Thyroid gland (tissue), 4 donors: ENCODE measurements at regions not wholly inside any gene's neighbourhood (a gene's known extent, or its start where the extent isn't known, plus 50 kb on each side); places are given as distances from the start of the nearest gene placed in this dataset.

Source experiments
- POLR2A ChIP-seq, 2 donors: fragments of 450-650 bp; IDR thresholded peaks; one replicate each; pipeline ENCODE4 v1.6.1; 2017; ENCODE audit warnings: antibody characterized with exemption in 2 of 2, mild to moderate bottlenecking in 2 of 2, moderate library complexity in 1 of 2
- TF ChIP-seq, protein P1 (sequence below), 6 experiments: fragments of 200-600 bp in 3 of 6; fragments of 450-650 bp in 3 of 6; sonication (generic) in 3 of 6; IDR thresholded peaks; one replicate each; pipeline ENCODE4 v1.5.1; 2016 to 2019; ENCODE audit warnings: antibody characterized with exemption in 6 of 6, mild to moderate bottlenecking in 2 of 6, inconsistent platforms in 1 of 6, moderate library complexity in 1 of 6

DNA sequence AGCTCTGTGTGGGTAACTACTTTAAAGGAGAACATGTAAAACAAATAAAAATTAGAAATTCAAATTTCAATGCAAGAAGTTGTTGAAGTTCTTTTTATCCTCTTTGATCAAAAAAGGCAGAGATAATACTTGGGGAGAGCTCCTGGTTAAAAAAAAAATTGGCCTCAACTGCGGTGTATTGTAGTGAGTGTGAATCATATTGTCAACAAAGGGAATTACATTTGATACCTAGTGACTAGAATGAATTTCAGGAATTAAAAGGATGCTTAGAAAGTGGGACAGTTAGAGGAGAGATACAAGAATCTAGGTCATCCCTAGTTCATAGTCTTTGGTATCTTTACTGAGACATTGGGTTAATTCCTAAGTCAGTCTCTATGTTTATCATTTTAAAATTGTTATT lies 473.0 kb downstream of the CCDC85A start:
- TF ChIP-seq, protein P1, sequence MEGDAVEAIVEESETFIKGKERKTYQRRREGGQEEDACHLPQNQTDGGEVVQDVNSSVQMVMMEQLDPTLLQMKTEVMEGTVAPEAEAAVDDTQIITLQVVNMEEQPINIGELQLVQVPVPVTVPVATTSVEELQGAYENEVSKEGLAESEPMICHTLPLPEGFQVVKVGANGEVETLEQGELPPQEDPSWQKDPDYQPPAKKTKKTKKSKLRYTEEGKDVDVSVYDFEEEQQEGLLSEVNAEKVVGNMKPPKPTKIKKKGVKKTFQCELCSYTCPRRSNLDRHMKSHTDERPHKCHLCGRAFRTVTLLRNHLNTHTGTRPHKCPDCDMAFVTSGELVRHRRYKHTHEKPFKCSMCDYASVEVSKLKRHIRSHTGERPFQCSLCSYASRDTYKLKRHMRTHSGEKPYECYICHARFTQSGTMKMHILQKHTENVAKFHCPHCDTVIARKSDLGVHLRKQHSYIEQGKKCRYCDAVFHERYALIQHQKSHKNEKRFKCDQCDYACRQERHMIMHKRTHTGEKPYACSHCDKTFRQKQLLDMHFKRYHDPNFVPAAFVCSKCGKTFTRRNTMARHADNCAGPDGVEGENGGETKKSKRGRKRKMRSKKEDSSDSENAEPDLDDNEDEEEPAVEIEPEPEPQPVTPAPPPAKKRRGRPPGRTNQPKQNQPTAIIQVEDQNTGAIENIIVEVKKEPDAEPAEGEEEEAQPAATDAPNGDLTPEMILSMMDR (IDR thresholded peaks at IDR 0.05): no peak
- TF ChIP-seq POLR2A (IDR thresholded peaks at IDR 0.05): no peak
